GM21737 (cell line): ENCODE measurements at regions not wholly inside any gene's neighbourhood (a gene's known extent, or its start where the extent isn't known, plus 50 kb on each side); places are given as distances from the start of the nearest gene placed in this dataset.
"Not testable (repeated sequence)": the region's sequence is repeated elsewhere in the genome, so short reads cannot be mapped to it uniquely, and the experiment has no call there.

Experiments
- ATAC-seq: cut with Tn5 transposase; IDR thresholded peaks from one replicate; pipeline ENCODE4 v1.9.1; 2021; ENCODE audit warnings: mild to moderate bottlenecking, moderate library complexity; ENCODE audit not compliant: unreplicated experiment

DNA sequence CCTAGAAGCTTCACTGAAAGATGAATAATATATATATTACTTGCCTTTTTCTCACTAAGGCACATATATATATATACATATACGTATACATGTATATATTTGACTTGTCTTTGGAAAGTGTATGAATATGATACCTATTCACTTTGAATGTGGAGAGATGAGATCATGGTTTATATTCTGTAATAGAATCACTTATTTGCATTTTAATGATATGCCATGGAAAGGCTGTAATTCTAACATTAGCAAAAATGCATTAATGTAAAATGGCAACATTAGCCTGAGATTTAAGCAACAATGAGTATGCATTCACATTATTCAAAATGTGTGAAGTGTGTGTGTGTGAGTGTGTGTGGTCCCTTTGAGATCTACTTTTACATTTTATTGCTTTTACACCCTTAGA is 54.5 kb upstream of the PRKD1 start:
- no peak for ATAC-seq

DNA sequence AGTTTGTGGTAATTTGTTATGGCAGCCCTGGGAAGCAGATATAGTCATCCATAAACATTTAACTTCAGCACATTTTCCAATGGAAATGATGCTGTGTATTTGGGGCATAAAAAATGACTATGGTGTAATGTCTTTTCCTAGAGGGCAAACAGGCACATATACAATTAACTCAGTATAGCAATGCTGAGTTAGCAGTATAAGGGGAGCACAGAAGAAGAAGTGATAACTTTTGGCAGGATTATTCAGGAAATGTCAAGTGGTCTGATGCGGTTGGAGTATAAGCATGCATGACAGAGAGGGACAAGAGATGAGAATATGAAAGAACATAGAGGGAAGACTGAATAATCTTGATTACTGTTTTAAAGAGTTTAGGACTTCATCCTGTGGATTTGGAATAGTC is 55.3 kb upstream of the PRKD1 start:
- no peak for ATAC-seq

DNA sequence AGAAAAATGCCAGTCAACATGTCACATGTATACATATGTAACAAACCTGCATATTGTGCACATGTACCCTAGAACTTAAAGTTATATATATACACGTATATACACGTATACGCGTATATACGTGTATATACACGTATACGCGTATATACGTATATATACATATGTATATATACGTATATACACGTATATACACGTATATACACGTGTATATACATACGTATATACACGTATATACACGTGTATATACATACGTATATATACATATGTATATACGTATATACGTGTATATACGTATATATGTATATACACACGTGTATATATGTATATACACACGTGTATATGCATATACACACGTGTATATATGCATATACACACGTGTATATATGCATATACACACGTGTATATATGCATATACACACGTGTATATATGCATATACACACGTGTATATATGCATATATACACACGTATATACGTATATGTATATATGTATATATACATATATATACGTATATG is 62.8 kb upstream of the PRKD1 start:
- ATAC-seq: not testable (repeated sequence)

GRCh38 chr14:29990993-29991392 is 63.3 kb upstream of the PRKD1 start:
- no peak for ATAC-seq

DNA sequence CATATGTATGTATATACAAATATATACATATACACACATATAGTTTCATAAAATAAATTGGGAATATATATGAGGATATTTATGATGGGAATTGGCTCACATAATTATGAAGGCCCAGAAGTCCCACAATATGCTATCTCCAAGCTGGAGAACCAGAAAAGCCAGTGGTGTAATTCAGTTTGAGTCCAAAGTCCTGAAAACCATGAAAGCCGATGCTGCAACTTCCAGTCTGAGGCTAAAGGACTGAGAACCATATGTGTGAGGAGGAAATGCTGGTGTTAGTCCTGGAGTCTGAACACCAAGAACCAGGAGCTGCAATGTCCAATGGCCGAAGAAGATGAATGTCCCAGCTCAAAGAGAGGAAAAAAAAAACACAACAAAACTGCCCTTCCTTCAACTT is 65.5 kb upstream of the PRKD1 start:
- no peak for ATAC-seq

- ATAC-seq: no peak
These were observed 71.4 kb upstream of the PRKD1 start for GRCh38 chr14:29999013-29999539.

- ATAC-seq: no peak
These were observed 75.2 kb upstream of the PRKD1 start for GRCh38 chr14:30002859-30003258.

DNA sequence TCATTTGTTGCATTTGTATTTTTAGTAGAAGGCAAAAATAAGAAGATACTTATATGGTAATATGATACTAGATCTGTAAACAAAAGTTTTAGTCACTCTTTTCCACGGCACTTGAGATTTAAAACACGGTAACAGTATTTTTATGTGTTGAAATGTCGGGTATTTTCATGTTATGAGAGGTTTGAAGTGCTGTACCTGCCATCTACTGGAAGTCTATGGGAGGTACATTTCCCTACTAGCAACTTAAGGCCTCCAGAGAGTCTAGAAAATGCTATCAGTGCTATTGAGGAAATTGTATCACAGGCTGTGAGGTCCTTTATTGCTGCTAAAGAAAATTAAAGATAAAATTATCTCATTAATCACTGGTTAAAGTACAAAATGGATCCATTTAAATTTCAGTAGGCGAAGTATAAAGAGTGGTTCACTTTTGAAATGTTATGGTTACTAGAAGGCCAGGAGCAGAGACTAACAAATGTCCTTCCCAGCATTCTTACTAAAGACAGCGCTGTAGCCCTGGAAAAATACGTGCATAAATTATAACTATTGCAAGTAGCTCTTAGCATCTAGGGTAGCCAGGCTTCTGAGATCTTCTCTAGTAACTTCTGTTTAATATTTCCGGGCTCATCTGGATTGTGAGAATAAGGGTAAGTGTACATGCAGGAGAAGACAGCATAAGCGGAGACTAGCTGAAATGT is 77.6 kb upstream of the PRKD1 start:
- ATAC-seq: no peak

DNA sequence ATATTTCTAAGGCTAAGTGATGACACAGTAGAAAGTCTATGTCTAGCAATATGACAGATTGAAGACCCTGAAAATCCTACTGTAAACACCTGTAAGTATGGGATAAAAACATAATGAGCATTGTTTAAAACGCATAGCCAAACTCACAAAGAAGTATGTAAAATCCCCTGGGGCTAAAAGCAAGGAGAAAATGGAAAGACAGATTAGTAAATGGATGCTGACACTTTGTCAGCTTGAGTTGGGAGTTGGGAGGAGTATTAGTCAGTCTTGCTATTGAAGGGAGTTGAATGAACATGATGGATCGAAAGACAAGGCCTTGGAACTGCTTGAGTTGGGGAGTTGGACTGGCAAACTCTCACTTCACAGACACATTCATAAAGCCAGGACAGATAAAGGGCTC is 79.0 kb upstream of the PRKD1 start:
- ATAC-seq: no peak

GRCh38 chr14:30015489-30015888 is 87.8 kb upstream of the PRKD1 start:
- no peak for ATAC-seq

- ATAC-seq: no peak
These were observed 88.4 kb upstream of the PRKD1 start for GRCh38 chr14:30016002-30016401.

GRCh38 chr14:30017370-30017993 is 89.8 kb upstream of the PRKD1 start:
- no peak for ATAC-seq

GRCh38 chr14:30020271-30020670 is 92.6 kb upstream of the PRKD1 start:
- no peak for ATAC-seq

DNA sequence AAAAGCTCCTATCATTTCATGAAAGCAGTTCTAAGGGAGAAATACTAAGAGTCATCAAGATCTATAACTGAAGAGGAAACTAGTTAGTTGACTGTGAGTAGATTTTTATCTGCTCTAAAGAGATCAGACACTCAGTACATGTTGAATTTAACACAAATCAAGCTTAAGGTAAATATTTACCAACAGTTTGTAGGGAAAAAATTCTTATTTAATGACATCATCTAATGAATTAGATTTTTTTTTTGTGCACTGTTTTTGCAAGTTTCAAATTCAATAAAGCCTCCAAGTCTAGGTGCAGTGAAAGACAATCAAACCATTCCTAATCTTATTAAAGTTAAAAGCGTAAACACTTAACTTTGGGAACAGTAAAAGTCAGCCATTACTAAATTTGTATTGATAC is 93.0 kb upstream of the PRKD1 start:
- ATAC-seq: no peak

GRCh38 chr14:30023350-30023749 is 95.7 kb upstream of the PRKD1 start:
- ATAC-seq: not testable (repeated sequence)

DNA sequence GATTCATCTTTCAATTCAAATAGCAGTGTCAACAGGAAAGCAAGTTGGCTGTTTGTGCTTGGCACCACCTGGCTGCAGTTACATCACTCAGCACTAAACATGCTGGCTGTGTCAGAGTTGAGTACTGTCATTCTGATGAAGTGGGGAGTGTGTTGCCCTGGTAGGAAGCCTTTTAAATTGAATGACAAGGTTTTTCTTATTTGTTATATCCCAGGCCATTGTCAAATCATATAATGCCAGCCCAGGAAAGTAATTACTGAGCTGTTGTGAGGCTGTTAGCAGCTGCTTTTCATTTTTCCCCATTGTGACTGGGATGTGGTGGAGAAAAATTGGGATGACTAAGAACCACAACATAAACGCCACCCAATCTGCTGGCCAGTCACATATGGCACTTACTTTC is 106.5 kb upstream of the PRKD1 start:
- no peak for ATAC-seq

DNA sequence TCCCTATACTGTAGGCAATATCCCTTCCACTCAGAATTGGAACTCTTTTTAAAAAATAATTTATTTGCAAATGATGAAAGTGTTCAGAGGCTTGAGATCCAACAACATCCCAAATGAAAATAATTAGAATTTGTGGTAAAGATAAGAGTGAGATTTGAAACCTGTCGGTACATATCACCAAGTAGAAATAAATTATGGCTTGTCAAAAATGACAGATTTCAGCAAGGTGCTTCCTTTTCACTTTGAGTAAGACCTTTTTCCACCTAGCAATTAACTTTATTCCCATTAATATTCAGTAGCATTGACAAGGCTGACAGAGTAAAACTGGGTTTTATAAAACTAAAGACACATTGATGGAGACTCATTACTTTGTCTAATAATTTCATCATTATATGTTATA is 107.7 kb upstream of the PRKD1 start:
- no peak for ATAC-seq

DNA sequence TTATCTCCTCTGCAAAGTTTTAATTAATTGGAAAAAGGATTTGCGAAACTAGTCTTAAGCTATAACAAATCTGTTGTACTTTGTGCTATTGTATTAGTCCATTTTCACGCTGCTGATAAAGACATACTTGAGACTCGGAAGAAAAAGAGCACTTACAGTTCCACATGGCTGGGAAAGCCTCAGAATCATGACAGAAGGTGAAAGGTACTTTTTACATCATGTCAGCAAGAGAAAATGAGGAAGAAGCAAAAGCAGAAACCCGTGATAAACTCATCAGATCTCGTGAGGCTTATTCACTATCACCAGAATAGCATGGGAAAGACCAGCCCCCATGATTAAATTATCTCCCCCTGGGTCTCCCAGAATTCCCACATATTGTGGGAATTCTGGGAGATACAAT is 118.1 kb upstream of the PRKD1 start:
- no peak for ATAC-seq

GRCh38 chr14:30053103-30053502 is 125.5 kb upstream of the PRKD1 start:
- no peak for ATAC-seq

DNA sequence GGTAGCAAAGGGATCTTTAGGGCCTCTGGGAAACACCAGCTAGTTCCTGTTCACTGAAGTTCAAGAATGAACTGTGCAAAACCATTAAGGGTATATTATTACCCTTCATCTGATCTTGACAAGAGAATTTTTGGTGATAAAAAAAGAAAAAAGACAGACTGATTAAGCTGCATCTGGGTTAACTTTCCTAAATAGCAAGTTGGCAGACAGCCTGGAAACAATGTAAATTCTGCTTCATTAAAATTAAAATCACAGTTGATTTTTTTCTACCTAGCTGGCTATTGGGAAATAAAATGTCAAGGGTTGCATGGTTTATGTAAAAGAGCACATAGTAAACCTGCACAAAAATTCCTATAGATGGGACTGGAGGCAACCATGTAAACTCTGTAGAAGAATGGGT is 126.6 kb upstream of the PRKD1 start:
- ATAC-seq: no peak

DNA sequence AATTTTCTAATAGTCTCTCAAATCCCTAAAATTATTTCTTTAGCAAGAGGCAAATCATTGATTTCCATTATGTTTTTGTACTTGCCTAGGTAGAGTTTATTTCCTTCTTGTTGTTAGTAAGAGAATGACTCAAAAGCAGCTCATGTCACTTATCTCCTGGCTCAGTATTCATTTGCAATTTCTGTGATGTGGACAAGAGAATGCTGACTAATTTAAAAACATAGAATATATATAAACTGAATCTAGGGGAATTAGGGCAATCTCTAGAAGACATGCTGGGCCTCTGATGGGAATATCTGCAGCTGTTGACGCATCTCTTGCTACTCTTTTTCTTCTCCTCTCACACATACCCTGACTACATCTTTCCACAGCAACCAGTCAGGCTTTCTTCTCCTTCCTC is 130.8 kb upstream of the PRKD1 start:
- ATAC-seq: no peak

DNA sequence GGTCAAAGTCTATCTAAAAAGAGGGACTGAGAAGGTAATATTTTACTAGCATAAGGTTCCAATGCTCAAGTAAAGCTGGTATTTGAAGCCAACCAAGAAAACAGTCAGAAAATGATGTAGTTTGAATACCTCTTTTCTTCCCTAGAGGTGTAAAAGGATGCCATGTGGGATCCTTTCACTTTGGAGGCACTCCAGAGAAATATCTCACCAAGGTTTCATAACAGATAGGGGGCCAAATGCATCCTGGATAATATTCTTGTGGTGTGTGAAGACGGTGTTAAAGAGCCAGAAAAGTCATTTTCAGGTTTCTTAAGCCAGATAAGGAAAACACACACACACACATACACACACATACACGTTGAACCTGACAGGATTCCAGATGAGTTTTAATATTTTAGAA is 136.1 kb upstream of the PRKD1 start:
- no peak for ATAC-seq
